NT2/D1 (cell line): ENCODE measurements at regions not wholly inside any gene's neighbourhood (a gene's known extent, or its start where the extent isn't known, plus 50 kb on each side); places are given as distances from the start of the nearest gene placed in this dataset.

ENCODE experiments used
- YY1 ChIP-seq: IDR thresholded peaks from 2 replicates; pipeline ENCODE4 v1.6.1; 2011; ENCODE audit not compliant: insufficient read length, insufficient read depth
- ZNF274 ChIP-seq: IDR thresholded peaks from 2 replicates; pipeline ENCODE4 v1.6.1; 2011; ENCODE audit warnings: mild to moderate bottlenecking, low read depth, low read length

- TF ChIP-seq ZNF274 (no peak), YY1 (no peak)
Measured at GRCh38 chr7:79823246-79823951, 311.2 kb upstream of the GNAI1 start.
